ENCODE measurements at regions not wholly inside any gene's neighbourhood (a gene's known extent, or its start where the extent isn't known, plus 50 kb on each side); places are given as distances from the start of the nearest gene placed in this dataset.

- TF ChIP-seq, protein P1, sequence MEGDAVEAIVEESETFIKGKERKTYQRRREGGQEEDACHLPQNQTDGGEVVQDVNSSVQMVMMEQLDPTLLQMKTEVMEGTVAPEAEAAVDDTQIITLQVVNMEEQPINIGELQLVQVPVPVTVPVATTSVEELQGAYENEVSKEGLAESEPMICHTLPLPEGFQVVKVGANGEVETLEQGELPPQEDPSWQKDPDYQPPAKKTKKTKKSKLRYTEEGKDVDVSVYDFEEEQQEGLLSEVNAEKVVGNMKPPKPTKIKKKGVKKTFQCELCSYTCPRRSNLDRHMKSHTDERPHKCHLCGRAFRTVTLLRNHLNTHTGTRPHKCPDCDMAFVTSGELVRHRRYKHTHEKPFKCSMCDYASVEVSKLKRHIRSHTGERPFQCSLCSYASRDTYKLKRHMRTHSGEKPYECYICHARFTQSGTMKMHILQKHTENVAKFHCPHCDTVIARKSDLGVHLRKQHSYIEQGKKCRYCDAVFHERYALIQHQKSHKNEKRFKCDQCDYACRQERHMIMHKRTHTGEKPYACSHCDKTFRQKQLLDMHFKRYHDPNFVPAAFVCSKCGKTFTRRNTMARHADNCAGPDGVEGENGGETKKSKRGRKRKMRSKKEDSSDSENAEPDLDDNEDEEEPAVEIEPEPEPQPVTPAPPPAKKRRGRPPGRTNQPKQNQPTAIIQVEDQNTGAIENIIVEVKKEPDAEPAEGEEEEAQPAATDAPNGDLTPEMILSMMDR (IDR thresholded peaks at IDR 0.05; ENCODE audit: low read depth, low read length): no peak
- no peak for DNase-seq (ENCODE audit: low read depth in 2 of 2)
- no peak overlapping the region for H3K4me3 ChIP-seq (replicated peaks in 1 of 2; ENCODE audit: low read depth in 2 of 2, low read length in 2 of 2)
Measured at GRCh38 chr10:8951440-8952089, 897.1 kb downstream of the GATA3 start.

DNA sequence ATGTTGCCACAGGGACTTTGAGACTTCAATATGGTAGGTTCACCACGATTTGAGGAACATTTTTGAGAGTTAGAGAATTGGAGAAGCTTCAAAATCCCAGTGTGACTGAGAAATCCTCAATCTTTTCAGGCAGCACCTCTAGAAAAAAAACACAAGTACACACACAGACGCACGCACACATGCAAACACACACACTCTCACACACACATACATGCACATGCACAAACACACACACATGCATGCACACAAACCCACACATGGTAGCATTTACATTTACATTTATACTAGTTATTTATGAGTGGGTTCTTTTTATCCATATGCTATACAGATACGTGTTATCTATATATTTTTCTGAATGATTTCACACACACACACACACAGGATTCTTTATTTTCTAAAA is 901.9 kb downstream of the GATA3 start:
- DNase-seq (ENCODE audit: low read depth in 2 of 2): no peak
- TF ChIP-seq, protein P1 (IDR thresholded peaks at IDR 0.05; ENCODE audit: low read depth, low read length): no peak
- no peak overlapping the region for H3K4me3 ChIP-seq (replicated peaks in 1 of 2; ENCODE audit: low read depth in 2 of 2, low read length in 2 of 2)

- no peak for DNase-seq (ENCODE audit: low read depth in 2 of 2)
- TF ChIP-seq, protein P1 (IDR thresholded peaks at IDR 0.05; ENCODE audit: low read depth, low read length): no peak
- H3K4me3 ChIP-seq (replicated peaks in 1 of 2; ENCODE audit: low read depth in 2 of 2, low read length in 2 of 2): no peak overlapping the region
Measured at GRCh38 chr10:8962249-8962648, 907.8 kb downstream of the GATA3 start.

DNA sequence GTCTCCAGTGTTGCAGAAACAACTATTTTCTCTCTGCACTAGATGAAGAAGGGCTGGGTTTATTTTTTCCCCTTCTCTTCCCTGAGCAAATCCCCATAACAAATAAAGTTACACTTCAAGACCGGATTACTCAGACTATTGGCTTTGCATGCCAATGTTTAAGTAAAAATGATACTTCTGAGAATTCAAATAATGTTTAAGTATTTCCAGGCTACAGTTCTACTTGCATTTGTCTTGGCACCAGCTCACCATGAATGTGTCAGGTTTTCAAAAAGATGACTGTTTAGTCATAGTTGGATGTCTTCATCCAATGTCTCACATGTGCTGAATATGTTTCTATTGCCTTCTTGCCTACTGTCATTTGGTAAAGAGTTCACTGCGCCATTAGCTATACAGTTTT is 912.6 kb downstream of the GATA3 start:
- DNase-seq (ENCODE audit: low read depth in 2 of 2): peak in 1 of 2 donors; percentile 0

GRCh38 chr10:8969853-8970252 is 915.4 kb downstream of the GATA3 start:
- TF ChIP-seq, protein P1 (IDR thresholded peaks at IDR 0.05; ENCODE audit: low read depth, low read length): no peak
- H3K4me3 ChIP-seq (replicated peaks in 1 of 2; ENCODE audit: low read depth in 2 of 2, low read length in 2 of 2): no peak overlapping the region
- no peak for DNase-seq (ENCODE audit: low read depth in 2 of 2)

More for the DNA sequence above, 912.6 kb downstream of the GATA3 start:
- TF ChIP-seq, protein P1 (IDR thresholded peaks at IDR 0.05; ENCODE audit: low read depth, low read length): no peak
- H3K4me3 ChIP-seq (replicated peaks in 1 of 2; ENCODE audit: low read depth in 2 of 2, low read length in 2 of 2): no peak overlapping the region

DNA sequence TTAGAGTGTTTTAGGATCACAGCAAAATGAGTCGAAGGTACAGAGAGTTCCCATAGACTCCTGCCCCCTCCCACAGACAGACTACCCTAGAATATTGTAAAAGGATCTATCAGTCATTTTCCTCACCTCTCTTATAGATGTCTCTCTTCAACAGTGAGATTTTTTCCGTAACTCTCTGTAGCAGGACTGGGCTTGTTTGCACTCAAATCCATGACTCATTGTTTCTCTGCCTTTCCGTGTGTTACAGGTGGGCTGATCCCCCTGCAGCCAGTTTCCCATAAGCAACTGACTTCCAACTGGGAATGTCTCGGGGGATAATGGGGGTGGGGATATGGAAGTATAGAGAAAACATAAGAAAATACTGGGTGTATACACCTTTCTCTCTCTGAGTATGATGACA is 921.0 kb downstream of the GATA3 start:
- no peak overlapping the region for H3K4me3 ChIP-seq (replicated peaks in 1 of 2; ENCODE audit: low read depth in 2 of 2, low read length in 2 of 2)
- TF ChIP-seq, protein P1 (IDR thresholded peaks at IDR 0.05; ENCODE audit: low read depth, low read length): no peak
- no peak for DNase-seq (ENCODE audit: low read depth in 2 of 2)

GRCh38 chr10:8978100-8978499 is 923.6 kb downstream of the GATA3 start:
- DNase-seq (ENCODE audit: low read depth in 2 of 2): no peak
- TF ChIP-seq, protein P1 (IDR thresholded peaks at IDR 0.05; ENCODE audit: low read depth, low read length): no peak
- H3K4me3 ChIP-seq (replicated peaks in 1 of 2; ENCODE audit: low read depth in 2 of 2, low read length in 2 of 2): no peak overlapping the region
